ENCODE measurements at regions not wholly inside any gene's neighbourhood (a gene's known extent, or its start where the extent isn't known, plus 50 kb on each side); places are given as distances from the start of the nearest gene placed in this dataset.

DNA sequence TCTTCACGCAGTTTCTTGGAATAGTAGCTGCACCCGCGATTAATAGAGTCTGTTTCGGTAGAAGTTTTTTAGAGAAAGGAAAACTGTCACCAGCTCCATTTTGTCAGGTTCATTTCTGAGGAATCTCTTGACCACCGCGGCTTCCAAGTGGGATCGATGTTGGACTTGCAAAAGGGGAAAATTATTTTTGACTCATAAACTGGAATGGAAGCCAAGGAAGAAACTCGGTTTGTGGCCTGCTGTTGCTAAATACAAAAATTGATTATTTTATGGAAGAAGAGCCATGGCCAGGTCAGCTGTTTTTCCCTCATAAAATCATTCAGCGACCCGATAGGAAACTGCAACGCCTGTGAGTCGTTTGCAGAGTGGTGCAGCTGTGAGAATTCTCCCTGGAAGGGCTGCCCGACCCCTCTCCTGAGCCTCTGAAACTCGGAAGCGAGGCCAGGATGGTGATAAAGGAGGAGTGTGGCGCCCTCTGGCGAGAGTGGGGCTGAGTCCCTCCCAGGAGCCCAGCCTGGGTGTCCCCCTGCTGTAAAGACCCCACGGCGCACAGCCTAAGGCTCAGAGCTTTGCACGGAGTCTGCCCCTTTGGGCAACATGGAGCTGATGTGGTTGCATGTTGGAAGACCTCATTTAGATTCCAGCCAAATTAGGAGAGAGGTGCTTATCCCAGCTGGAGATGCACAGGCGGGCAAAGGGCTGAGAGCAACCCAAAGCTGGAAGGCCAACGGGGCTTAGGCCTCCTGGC is 83.6 kb upstream of the SLC25A33 start:
- Histone ChIP-seq H3K27me3 (no peaks in the 10 kb centered on the region), H3K27ac (no peak overlapping the region), H3K4me3 (replicated peaks in 1 of 3) (no peak overlapping the region), H3K36me3 (no peaks in the 10 kb centered on the region), H3K4me1 (no peaks in the 10 kb centered on the region), H3K9me3 (no peaks in the 10 kb centered on the region)
- DNase-seq: peak; percentile 62 to 68
- WGBS, 2 donors: 50 to 55% methylated on average over 19 to 21 of the region's 22 CpGs
- TF ChIP-seq POLR2A (IDR thresholded peaks at IDR 0.05) (no peak), CTCF (IDR thresholded peaks at IDR 0.05) (peak; percentile 46 to 84 (median 69))
- intact Hi-C loops (cut with DNase I): loop anchor here (2.0 kb wide), 1 partner anchor 167 kb away; no protein-coding TSS in a partner anchor

- no peak overlapping the region for H3K27ac ChIP-seq
- no peaks in the 10 kb centered on the region for H3K36me3 ChIP-seq
- H3K27me3 ChIP-seq: no peaks in the 10 kb centered on the region
- H3K4me1 ChIP-seq: no peaks in the 10 kb centered on the region
- 83 to 91% methylated on average over 4 of the region's 4 CpGs for WGBS, 2 donors
- H3K4me3 ChIP-seq (replicated peaks in 1 of 3): no peak overlapping the region
- no peak for DNase-seq
- intact Hi-C loops (cut with DNase I): loop anchor here (2.0 kb wide), 1 partner anchor 168 kb away; no protein-coding TSS in a partner anchor
- H3K9me3 ChIP-seq: no peaks in the 10 kb centered on the region
- TF ChIP-seq POLR2A (IDR thresholded peaks at IDR 0.05) (no peak), CTCF (IDR thresholded peaks at IDR 0.05) (no peak)
Measured at GRCh38 chr1:9456833-9457232, 82.4 kb upstream of the SLC25A33 start.

DNA sequence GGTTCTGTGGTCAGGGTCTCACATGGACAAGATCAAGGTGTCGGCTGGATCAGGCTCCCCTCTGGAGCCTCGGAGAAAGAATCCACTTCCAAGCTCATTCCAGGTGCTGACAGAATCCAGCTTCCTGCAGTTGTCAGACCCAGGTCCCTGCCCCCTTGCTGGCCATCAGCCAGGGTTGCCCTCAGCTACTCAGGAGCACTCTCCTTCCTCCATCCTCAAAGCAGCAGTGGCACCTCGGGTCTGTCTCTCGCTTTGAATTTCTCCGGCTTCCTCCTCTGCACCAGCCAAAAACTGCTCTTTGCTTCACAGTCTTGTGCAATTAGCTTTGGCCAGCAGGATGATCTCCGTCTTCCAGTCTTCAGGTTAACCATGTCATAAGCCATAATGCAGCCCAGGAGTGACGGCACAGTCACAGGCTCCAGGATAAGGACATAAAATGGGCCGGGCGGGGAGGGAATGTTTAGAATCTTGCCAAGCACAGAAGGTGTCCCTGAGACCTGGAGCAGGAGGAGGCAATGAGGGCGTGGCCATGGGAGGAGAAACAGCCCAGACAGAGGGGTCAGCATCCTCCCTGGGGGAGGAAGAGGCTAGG is 79.4 kb upstream of the SLC25A33 start:
- H3K9me3 ChIP-seq: no peaks in the 10 kb centered on the region
- H3K36me3 ChIP-seq: no peaks in the 10 kb centered on the region
- H3K4me3 ChIP-seq (replicated peaks in 1 of 3): no peak overlapping the region
- intact Hi-C loops (cut with DNase I): no loop called here
- no peaks in the 10 kb centered on the region for H3K27me3 ChIP-seq
- no peak overlapping the region for H3K27ac ChIP-seq
- WGBS, 2 donors: 53 to 54% methylated on average over 10 of the region's 10 CpGs
- no peak for DNase-seq
- TF ChIP-seq CTCF (IDR thresholded peaks at IDR 0.05) (no peak), POLR2A (IDR thresholded peaks at IDR 0.05) (no peak)
- no peaks in the 10 kb centered on the region for H3K4me1 ChIP-seq

GRCh38 chr1:9465640-9466039 is 73.6 kb upstream of the SLC25A33 start:
- 72 to 73% methylated on average over 9 of the region's 9 CpGs for whole genome bisulfite sequencing, 2 donors
- H3K27ac ChIP-seq: no peak overlapping the region
- DNase-seq: peak in 1 of 2 donors; percentile 11

More at GRCh38 chr1:9465640-9466039, 73.6 kb upstream of the SLC25A33 start:
- H3K9me3 ChIP-seq: no peaks in the 10 kb centered on the region
- no peak overlapping the region for H3K4me3 ChIP-seq (replicated peaks in 1 of 3)
- H3K27me3 ChIP-seq: no peaks in the 10 kb centered on the region
- H3K4me1 ChIP-seq: no peaks in the 10 kb centered on the region
- intact Hi-C loops (cut with DNase I): no loop called here
- TF ChIP-seq CTCF (IDR thresholded peaks at IDR 0.05) (no peak), POLR2A (IDR thresholded peaks at IDR 0.05) (no peak)
- no peaks in the 10 kb centered on the region for H3K36me3 ChIP-seq

Measured in thyroid gland (tissue), 4 donors.